ENCODE measurements at regions not wholly inside any gene's neighbourhood (a gene's known extent, or its start where the extent isn't known, plus 50 kb on each side); places are given as distances from the start of the nearest gene placed in this dataset.

DNA sequence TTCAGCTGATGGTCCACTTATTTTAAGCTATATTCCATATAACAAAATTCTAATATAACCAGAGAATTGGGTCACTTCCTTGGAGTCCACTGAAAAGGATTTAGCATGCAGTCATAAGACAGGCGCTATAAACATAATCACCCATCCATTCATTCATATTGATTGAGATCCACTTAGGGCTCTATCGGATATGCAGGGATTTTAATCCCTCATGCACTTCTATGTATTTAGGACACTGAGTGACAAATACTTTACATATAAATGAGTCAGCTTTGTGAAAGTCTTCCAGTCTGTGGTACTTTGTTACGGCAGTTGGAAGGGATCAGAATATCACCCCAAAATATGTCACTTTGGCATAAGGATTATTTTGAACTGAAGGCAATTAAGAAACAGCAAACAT, 127.3 kb upstream of the ZNF608 start:
- TF ChIP-seq POLR2AphosphoS5 (IDR thresholded peaks at IDR 0.05; ENCODE audit: low read depth, low read length) (no peak), TAF1 (IDR thresholded peaks at IDR 0.05; ENCODE audit: borderline replicate concordance, low read depth, low read length) (no peak), POLR2A (IDR thresholded peaks at IDR 0.05; ENCODE audit: low read depth, low read length) (no peak)
- DNase-seq (ENCODE audit: insufficient read length) (no peak), FAIRE-seq (no peak)

DNA sequence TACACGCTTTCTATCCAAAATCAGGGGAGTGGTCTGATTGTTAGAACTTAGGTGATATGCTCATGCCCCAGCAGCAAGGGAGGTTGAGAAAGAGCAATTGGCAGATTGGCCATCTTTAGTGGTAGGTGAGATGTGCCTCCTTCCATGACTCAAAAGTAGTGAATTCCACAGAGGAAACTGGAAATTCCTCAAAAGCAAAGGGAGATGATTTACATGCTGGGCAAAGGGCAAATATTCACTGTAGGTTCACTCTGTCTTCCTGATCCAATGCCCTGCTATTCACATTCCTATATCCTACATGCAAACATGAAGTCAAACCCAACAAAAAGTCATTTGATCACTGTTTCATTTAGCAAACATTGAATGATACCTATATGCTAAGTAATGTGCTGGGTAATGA, 130.1 kb upstream of the ZNF608 start:
- TF ChIP-seq POLR2A (IDR thresholded peaks at IDR 0.05; ENCODE audit: low read depth, low read length) (no peak), POLR2AphosphoS5 (IDR thresholded peaks at IDR 0.05; ENCODE audit: low read depth, low read length) (no peak), TAF1 (IDR thresholded peaks at IDR 0.05; ENCODE audit: borderline replicate concordance, low read depth, low read length) (no peak)
- no peak for FAIRE-seq
- no peak for DNase-seq (ENCODE audit: insufficient read length)

DNA sequence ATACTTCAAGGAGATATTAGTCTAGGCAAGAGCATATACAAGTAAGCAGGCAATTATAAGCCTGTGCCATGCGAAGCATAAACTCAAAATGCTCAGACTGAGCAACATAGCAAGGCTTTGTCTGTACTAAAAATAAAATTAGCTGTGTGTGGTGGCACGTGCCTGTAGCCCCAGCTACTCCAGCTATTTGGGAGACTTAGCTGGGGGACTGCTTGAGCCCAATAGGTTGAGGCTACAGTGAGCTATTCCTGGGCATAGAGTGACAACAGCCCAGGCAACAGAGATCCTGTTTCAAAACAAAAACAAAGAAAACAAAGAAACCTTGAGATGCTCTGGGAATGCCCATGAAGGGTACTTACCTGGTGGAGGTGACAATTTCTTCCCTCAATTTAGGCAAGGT, 130.5 kb upstream of the ZNF608 start:
- no peak for FAIRE-seq
- TF ChIP-seq POLR2A (IDR thresholded peaks at IDR 0.05; ENCODE audit: low read depth, low read length) (no peak), POLR2AphosphoS5 (IDR thresholded peaks at IDR 0.05; ENCODE audit: low read depth, low read length) (no peak), TAF1 (IDR thresholded peaks at IDR 0.05; ENCODE audit: borderline replicate concordance, low read depth, low read length) (no peak)
- DNase-seq (ENCODE audit: insufficient read length) = no peak

DNA sequence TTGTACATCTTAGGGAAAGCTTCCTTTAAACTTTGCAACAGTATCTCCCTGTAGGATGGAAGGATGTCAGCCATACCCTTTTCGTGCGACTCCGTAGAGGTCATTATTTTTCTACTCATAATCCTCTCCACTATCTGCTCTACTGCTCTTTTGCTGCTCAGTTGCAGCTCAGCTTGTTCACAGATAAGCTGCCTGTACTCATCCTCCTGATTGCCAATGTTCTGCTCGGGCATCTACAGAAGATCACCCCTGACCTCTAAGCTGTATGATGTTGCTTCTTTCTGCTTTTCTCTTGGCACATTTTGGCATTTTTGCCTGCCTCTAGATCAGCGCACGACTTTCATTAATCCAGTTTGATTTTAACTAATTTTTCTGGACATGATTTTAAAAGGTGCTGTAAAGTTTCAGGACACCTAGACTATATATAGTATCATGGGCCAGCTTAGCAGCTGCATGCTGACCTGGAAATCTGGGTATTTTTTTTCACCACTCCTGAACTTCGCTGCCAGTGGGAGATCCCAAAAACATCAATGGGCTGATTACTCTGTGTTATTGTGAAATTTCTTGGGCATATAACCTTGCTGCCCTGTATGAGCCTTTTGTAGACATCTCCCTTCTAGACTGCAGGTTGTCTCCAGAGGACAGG, 131.2 kb upstream of the ZNF608 start:
- FAIRE-seq = no peak
- TF ChIP-seq TAF1 (IDR thresholded peaks at IDR 0.05; ENCODE audit: borderline replicate concordance, low read depth, low read length) = no peak
- no peak for TF ChIP-seq POLR2AphosphoS5 (IDR thresholded peaks at IDR 0.05; ENCODE audit: low read depth, low read length)
- no peak for TF ChIP-seq POLR2A (IDR thresholded peaks at IDR 0.05; ENCODE audit: low read depth, low read length)
- no peak for DNase-seq (ENCODE audit: insufficient read length)

DNA sequence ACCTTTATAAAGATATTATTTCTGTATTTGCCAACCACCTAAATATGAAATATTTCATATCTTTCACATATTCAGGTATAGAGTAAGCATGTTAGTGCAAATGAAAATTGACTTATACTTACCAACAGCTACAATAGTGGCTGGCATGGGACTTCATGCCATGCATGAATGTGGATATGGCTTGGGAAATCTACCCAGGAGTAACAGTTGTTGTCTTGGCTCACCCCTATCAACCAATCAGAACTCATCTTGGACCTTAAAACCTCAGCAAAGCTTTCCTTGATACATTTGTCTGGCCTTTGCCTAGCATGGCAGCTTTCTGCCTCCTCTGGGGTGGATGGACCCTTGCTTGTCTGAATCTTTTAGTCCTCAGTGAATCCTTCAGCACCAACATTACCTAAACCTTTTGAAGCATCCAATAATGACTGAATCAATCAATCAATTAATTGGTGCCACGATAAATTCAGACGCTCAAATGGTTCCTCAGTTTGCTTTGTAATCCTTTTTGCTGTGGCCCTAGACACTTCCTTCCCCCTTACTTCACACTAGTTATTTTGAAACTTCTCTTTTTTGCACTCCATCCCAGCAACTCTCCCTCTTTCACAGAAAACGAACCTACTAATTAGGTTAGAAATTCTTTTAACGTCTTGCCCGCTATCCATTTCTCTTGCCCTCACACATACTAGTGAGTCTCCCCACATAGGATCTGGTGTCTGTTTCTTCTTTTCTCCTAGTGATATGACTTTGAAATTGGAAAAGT, 132.3 kb upstream of the ZNF608 start:
- TF ChIP-seq POLR2AphosphoS5 (IDR thresholded peaks at IDR 0.05; ENCODE audit: low read depth, low read length) (no peak), TAF1 (IDR thresholded peaks at IDR 0.05; ENCODE audit: borderline replicate concordance, low read depth, low read length) (no peak), POLR2A (IDR thresholded peaks at IDR 0.05; ENCODE audit: low read depth, low read length) (no peak)

DNA sequence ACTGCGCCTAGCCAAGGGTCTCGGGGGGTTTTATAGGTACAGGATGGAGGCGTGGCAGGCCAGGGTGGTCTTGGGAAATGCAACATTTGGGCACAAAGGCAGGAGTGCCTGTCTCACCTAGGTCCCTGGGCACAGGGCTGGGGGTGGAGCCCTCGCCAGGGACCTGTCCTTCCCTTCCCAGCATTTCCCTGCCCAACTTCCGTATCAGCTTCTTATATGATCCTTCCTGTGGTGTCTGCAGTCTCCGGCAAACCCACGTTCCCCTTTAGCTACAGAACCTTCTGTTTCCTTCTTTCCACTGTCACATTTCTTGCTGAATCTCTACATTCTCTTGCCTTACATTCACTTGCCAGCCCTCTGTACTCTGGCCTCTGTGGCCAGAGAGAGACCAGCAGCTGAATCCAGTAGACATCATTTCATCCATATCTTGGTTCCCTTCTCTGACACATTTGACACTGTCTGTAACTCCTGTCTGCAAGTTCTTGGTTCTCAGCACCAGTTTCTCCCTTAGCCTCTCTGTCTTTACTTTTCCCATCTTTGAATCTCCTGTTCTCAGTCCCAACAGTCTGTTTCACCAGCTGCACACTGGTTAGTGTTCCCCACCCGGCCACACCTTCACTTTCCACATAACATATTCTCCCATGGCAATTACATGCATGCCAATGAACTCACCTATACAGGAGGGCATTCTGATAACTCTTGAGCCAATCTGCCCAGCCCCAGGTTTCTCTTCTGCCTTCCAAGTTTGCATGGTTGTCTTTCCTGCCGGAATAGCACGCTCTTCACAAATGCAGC, 134.7 kb upstream of the ZNF608 start:
- FAIRE-seq = no peak
- TF ChIP-seq POLR2AphosphoS5 (IDR thresholded peaks at IDR 0.05; ENCODE audit: low read depth, low read length) = no peak
- no peak for TF ChIP-seq POLR2A (IDR thresholded peaks at IDR 0.05; ENCODE audit: low read depth, low read length)
- TF ChIP-seq TAF1 (IDR thresholded peaks at IDR 0.05; ENCODE audit: borderline replicate concordance, low read depth, low read length) = no peak
- DNase-seq (ENCODE audit: insufficient read length) = no peak

More for the DNA sequence above, 132.3 kb upstream of the ZNF608 start:
- FAIRE-seq (no peak), DNase-seq (ENCODE audit: insufficient read length) (no peak)

DNA sequence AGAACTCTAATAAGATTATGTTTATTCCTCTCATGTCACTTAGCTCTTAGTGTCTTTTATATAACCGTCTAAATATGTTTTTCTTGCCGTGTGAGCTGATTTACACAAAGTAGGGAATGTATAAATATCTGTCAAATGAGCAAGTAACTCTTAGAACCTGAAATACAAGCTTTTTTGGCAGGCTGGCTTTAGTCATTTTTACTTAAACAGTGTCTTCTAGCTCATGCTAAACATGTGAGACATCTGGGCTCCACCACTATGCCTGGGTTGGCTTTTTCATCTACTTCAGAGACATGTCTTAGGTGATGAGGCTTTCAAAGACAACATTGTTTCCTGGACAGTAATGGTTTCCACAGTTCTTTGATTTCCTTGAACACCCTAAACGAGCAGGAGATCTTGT, 137.2 kb upstream of the ZNF608 start:
- DNase-seq (ENCODE audit: insufficient read length) (no peak), FAIRE-seq (no peak)
- TF ChIP-seq POLR2AphosphoS5 (IDR thresholded peaks at IDR 0.05; ENCODE audit: low read depth, low read length) = no peak
- no peak for TF ChIP-seq TAF1 (IDR thresholded peaks at IDR 0.05; ENCODE audit: borderline replicate concordance, low read depth, low read length)
- TF ChIP-seq POLR2A (IDR thresholded peaks at IDR 0.05; ENCODE audit: low read depth, low read length) = no peak

DNA sequence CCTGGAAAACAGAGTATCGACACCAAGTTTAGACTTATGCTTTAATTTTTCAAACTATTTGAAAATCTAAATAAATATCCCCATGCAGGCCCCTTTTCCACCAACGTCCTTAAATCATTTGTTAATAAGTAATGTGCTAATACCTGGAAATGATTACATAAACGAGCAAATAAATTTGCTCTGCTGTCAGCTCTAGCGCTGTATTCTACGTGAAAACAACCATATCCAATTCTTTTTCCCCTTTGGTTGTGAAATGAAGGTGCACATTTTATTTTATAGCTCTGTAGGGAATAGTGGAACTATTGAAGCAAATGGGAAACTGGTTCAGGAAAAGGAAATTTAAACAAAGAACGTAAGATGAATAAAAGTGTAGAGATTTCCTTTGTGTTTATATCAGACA, 137.7 kb upstream of the ZNF608 start:
- TF ChIP-seq POLR2A (IDR thresholded peaks at IDR 0.05; ENCODE audit: low read depth, low read length) (no peak), TAF1 (IDR thresholded peaks at IDR 0.05; ENCODE audit: borderline replicate concordance, low read depth, low read length) (no peak), POLR2AphosphoS5 (IDR thresholded peaks at IDR 0.05; ENCODE audit: low read depth, low read length) (no peak)
- DNase-seq (ENCODE audit: insufficient read length) (no peak), FAIRE-seq (no peak)

DNA sequence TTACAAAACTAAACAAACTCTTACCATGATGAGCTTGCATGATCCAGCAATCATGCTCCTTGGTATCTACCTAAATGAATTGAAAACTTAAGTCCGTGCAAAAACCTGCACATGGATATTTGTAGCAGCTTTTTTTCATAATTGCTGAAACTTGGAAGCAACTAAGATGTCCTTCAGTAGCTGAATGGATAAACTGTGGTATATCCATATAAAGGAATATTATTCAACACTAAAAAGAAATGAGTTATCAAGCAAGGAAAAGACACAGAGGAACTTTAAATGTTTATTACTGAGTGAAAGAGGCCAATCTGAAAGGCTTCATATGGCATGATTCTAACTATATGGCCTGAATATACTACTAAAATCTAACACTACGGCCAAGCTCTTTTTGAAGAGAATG, 139.1 kb upstream of the ZNF608 start:
- FAIRE-seq = no peak
- TF ChIP-seq TAF1 (IDR thresholded peaks at IDR 0.05; ENCODE audit: borderline replicate concordance, low read depth, low read length) = no peak
- TF ChIP-seq POLR2A (IDR thresholded peaks at IDR 0.05; ENCODE audit: low read depth, low read length) = no peak
- no peak for TF ChIP-seq POLR2AphosphoS5 (IDR thresholded peaks at IDR 0.05; ENCODE audit: low read depth, low read length)

DNA sequence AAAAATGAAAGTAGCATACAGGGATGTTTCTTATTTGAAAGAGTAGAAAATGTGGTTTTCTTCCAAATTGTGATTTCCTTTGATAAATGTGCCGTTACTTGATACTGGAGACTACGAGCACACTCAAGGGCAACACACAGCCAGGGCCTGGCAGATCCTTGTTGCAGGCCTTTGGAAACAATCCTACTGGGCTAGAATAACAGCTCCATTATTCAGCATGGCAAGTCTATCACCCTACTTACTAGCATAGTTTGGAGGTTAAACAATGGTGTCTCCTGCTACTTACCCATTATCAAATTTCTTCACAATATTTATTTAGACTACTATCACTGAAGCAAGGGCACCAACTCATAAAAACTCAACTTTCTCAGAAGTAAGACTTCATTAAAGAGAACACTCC, 140.8 kb upstream of the ZNF608 start:
- TF ChIP-seq TAF1 (IDR thresholded peaks at IDR 0.05; ENCODE audit: borderline replicate concordance, low read depth, low read length) (no peak), POLR2AphosphoS5 (IDR thresholded peaks at IDR 0.05; ENCODE audit: low read depth, low read length) (no peak), POLR2A (IDR thresholded peaks at IDR 0.05; ENCODE audit: low read depth, low read length) (no peak)
- FAIRE-seq (no peak), DNase-seq (ENCODE audit: insufficient read length) (no peak)

More for the DNA sequence above, 139.1 kb upstream of the ZNF608 start:
- no peak for DNase-seq (ENCODE audit: insufficient read length)

DNA sequence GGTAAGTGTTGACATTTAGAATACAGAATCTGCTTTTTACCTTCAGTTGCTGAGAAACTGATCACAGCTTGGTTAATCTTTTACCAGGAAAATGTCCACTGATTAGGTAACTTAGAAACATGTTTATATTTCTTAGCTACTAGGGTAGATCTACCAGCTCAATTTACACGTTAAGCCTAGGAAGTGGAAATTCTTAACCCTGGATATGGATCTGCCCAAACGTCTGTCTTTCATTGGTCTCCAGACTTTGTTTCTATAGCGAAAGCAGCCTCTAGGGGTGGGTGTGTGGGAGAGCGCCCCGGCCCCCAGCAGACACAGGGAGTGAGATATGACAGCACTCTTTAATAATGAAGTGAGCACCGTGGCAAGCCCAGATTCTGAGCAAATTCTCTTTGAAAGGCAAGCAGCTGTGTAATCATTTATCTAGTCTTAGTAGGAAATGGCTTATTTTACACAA, 141.6 kb upstream of the ZNF608 start:
- FAIRE-seq (no peak), DNase-seq (ENCODE audit: insufficient read length) (no peak)
- TF ChIP-seq POLR2A (IDR thresholded peaks at IDR 0.05; ENCODE audit: low read depth, low read length) = no peak

Data from GM12892 (cell line).